H1 (cell line): ENCODE measurements at regions not wholly inside any gene's neighbourhood (a gene's known extent, or its start where the extent isn't known, plus 50 kb on each side); places are given as distances from the start of the nearest gene placed in this dataset.

Experiments
- CTCF ChIA-PET: fragments of 300-600 bp; sonication (Branson Sonifier 250); formaldehyde crosslinking; loops from one replicate; lab custom pipeline; 2021; ENCODE audit not compliant: partially characterized antibody; lab: Charles Lee
- POLR2A ChIA-PET: fragments of 300-600 bp; sonication (Branson Sonifier 250); formaldehyde crosslinking; loops from one replicate; lab custom pipeline; 2021; ENCODE audit warnings: inconsistent platforms; ENCODE audit not compliant: partially characterized antibody; lab: Charles Lee
- DNase-seq, 2 experiments: peaks; one replicate each; pipeline versions ENCODE4 v3.0.0 to v3.0.0-alpha.2; 2010 to 2022; ENCODE audit warnings: low spot score in 2 of 2, low read depth in 1 of 2, mixed read lengths in 1 of 2
- FAIRE-seq: peaks from 2 replicates; lab custom pipeline; 2011; peaks lifted over from hg19 to GRCh38; lab: Jason Lieb, UNC
- H2AFZ ChIP-seq: 2 replicates; pipeline ENCODE4 v1.8.1; 2012; ENCODE audit warnings: low read length, inconsistent platforms
- H2AK5ac ChIP-seq: 2 replicates; pipeline ENCODE4 v1.6.1; 2013; ENCODE audit warnings: low read depth, low read length
- H2BK120ac ChIP-seq: replicated peaks from 2 replicates; pipeline ENCODE3; 2013; ENCODE audit warnings: low read depth, low read length, inconsistent platforms
- H2BK12ac ChIP-seq: 2 replicates; pipeline ENCODE4 v1.6.1; 2013; ENCODE audit warnings: low read depth, low read length
- H2BK15ac ChIP-seq: 2 replicates; pipeline ENCODE4 v1.6.1; 2013; ENCODE audit warnings: low read length
- H2BK20ac ChIP-seq: 2 replicates; pipeline ENCODE4 v1.6.1; 2013; ENCODE audit warnings: low read length
- H2BK5ac ChIP-seq: 2 replicates; pipeline ENCODE4 v1.6.1; 2013; ENCODE audit warnings: low read depth, low read length
- H3K14ac ChIP-seq: 2 replicates; pipeline ENCODE4 v1.6.1; 2013; ENCODE audit warnings: inconsistent platforms; ENCODE audit not compliant: insufficient read length
- H3K18ac ChIP-seq: 2 replicates; pipeline ENCODE4 v1.6.1; 2013; ENCODE audit warnings: low read length; ENCODE audit errors: extremely low read depth
- H3K23ac ChIP-seq: 2 replicates; pipeline ENCODE4 v1.6.1; 2013; ENCODE audit warnings: inconsistent platforms; ENCODE audit not compliant: insufficient read length
- H3K23me2 ChIP-seq: 2 replicates; pipeline ENCODE4 v1.6.1; 2013; ENCODE audit warnings: low read depth, low read length
- H3K27ac ChIP-seq: 2 replicates; pipeline ENCODE4 v1.6.1; 2011; ENCODE audit warnings: low read depth, low read length, inconsistent platforms
- H3K27me3 ChIP-seq, 4 experiments: replicated peaks in 1 of 4; 1 replicate in 1 of 4; 2 replicates in 3 of 4; pipeline versions ENCODE4 v1.6.1 to v1.8.1; 2011 to 2013; ENCODE audit warnings: low read length in 3 of 4, mild to moderate bottlenecking in 3 of 4, inconsistent platforms in 2 of 4, mixed read lengths in 2 of 4, moderate library complexity in 1 of 4; ENCODE audit not compliant: control insufficient read depth in 3 of 4, insufficient read depth in 3 of 4; ENCODE audit errors: extremely low read depth in 1 of 4
- H3K36me3 ChIP-seq, 4 experiments: 2 replicates each; pipeline versions ENCODE4 v1.6.1 to v1.8.1; 2011 to 2013; ENCODE audit warnings: mild to moderate bottlenecking in 4 of 4, low read length in 3 of 4, moderate library complexity in 2 of 4, control low read depth in 1 of 4, inconsistent platforms in 1 of 4; ENCODE audit not compliant: insufficient read depth in 4 of 4, control insufficient read depth in 2 of 4
- H3K4ac ChIP-seq: replicated peaks from 2 replicates; pipeline ENCODE3; 2013; ENCODE audit warnings: low read length, low read depth, mixed read lengths, inconsistent platforms; ENCODE audit not compliant: insufficient read length
- H3K4me1 ChIP-seq, 4 experiments: replicated peaks in 1 of 4; 1 replicate in 1 of 4; 2 replicates in 3 of 4; pipeline versions ENCODE4 v1.6.1 to v1.8.1; 2011 to 2013; ENCODE audit warnings: low read length in 3 of 4, inconsistent platforms in 2 of 4, mixed read lengths in 1 of 4; ENCODE audit not compliant: insufficient read depth in 4 of 4, control insufficient read depth in 3 of 4
- H3K4me2 ChIP-seq, 2 experiments: 2 replicates each; pipeline versions ENCODE4 v1.6.1 to v1.8.1; 2011 to 2013; ENCODE audit warnings: low read depth in 2 of 2, low read length in 2 of 2, control low read depth in 1 of 2, inconsistent platforms in 1 of 2, mild to moderate bottlenecking in 1 of 2; ENCODE audit not compliant: insufficient read depth in 1 of 2
- H3K4me3 ChIP-seq, 4 experiments: fragments of 200-600, 300-600 bp in 1 of 4; sonication (generic), shearing (Covaris generic), sonication (Bioruptor Twin) in 1 of 4; 2 replicates each; pipeline versions ENCODE4 v1.5.1 to v1.8.1; 2011 to 2016; ENCODE audit warnings: low read length in 4 of 4, low read depth in 3 of 4, control low read depth in 2 of 4, inconsistent platforms in 2 of 4, mild to moderate bottlenecking in 2 of 4, mixed read lengths in 1 of 4, moderate library complexity in 1 of 4; ENCODE audit not compliant: insufficient read depth in 2 of 4; ENCODE audit errors: extremely low read depth in 1 of 4
- H3K56ac ChIP-seq: replicated peaks from 2 replicates; pipeline ENCODE3; 2013; ENCODE audit warnings: low read depth, mild to moderate bottlenecking, mixed read lengths, low read length, inconsistent platforms; ENCODE audit not compliant: insufficient read length
- H3K79me1 ChIP-seq: 2 replicates; pipeline ENCODE4 v1.6.1; 2013; ENCODE audit warnings: low read depth, low read length, control low read depth
- H3K79me2 ChIP-seq, 2 experiments: 2 replicates each; pipeline versions ENCODE4 v1.6.1 to v1.8.1; 2012 to 2013; ENCODE audit warnings: low read length in 2 of 2, mild to moderate bottlenecking in 2 of 2, inconsistent platforms in 1 of 2; ENCODE audit not compliant: insufficient read depth in 2 of 2, control insufficient read depth in 1 of 2
- H3K9ac ChIP-seq, 4 experiments: replicated peaks in 1 of 4; 1 replicate in 1 of 4; 2 replicates in 3 of 4; pipeline versions ENCODE4 v1.6.1 to v1.8.1; 2011 to 2013; ENCODE audit warnings: low read depth in 3 of 4, low read length in 3 of 4, control low read depth in 2 of 4, mild to moderate bottlenecking in 2 of 4, moderate library complexity in 2 of 4, inconsistent platforms in 1 of 4; ENCODE audit errors: extremely low read depth in 1 of 4
- H3K9me3 ChIP-seq, 2 experiments: 2 replicates each; pipeline versions ENCODE4 v1.6.1 to v1.8.1; 2012 to 2013; ENCODE audit warnings: mild to moderate bottlenecking in 2 of 2, moderate library complexity in 2 of 2, control low read depth in 1 of 2, inconsistent platforms in 1 of 2, low read depth in 1 of 2, low read length in 1 of 2, mixed read lengths in 1 of 2; ENCODE audit not compliant: insufficient read depth in 2 of 2
- H4K20me1 ChIP-seq, 2 experiments: replicated peaks in 1 of 2; 2 replicates each; pipeline versions ENCODE3 to v1.8.1; 2011 to 2013; ENCODE audit warnings: inconsistent platforms in 2 of 2, low read length in 2 of 2, mild to moderate bottlenecking in 1 of 2; ENCODE audit not compliant: insufficient read depth in 2 of 2, control insufficient read depth in 1 of 2
- H4K5ac ChIP-seq: 2 replicates; pipeline ENCODE4 v1.6.1; 2013; ENCODE audit warnings: low read length, low read depth, mixed read lengths, inconsistent platforms; ENCODE audit not compliant: insufficient read length
- H4K8ac ChIP-seq: 2 replicates; pipeline ENCODE4 v1.8.0; 2013; ENCODE audit warnings: mild to moderate bottlenecking, moderate library complexity, low read length, inconsistent platforms; ENCODE audit not compliant: insufficient read depth; ENCODE audit errors: extremely low read depth
- H4K91ac ChIP-seq: replicated peaks from 2 replicates; pipeline ENCODE3; 2013; ENCODE audit warnings: low read length, mixed read lengths, inconsistent platforms; ENCODE audit not compliant: insufficient read length
- BACH1 ChIP-seq: IDR thresholded peaks from 2 replicates; pipeline ENCODE4 v1.6.1; 2012; ENCODE audit warnings: low read length, improper control_type of control experiment
- CBX8 ChIP-seq: fragments of 300-800, 300-1000 bp; sonication (generic); IDR thresholded peaks from 2 replicates; pipeline ENCODE4 v1.7.1; 2016; ENCODE audit warnings: low read depth, low read length, borderline replicate concordance
- CEBPB ChIP-seq: IDR thresholded peaks from 2 replicates; pipeline ENCODE4 v1.6.1; 2012; ENCODE audit warnings: low read depth, low read length
- CHD2 ChIP-seq: IDR thresholded peaks from 2 replicates; pipeline ENCODE4 v1.6.1; 2012; ENCODE audit warnings: low read length, improper control_type of control experiment
- EZH2 ChIP-seq: fragments of 200-600 bp; sonication (generic); IDR thresholded peaks from 2 replicates; pipeline ENCODE4 v1.7.1; 2012; ENCODE audit warnings: low read depth, mild to moderate bottlenecking, moderate library complexity, low read length, inconsistent platforms; ENCODE audit not compliant: severe bottlenecking
- GABPA ChIP-seq: IDR thresholded peaks from 2 replicates; pipeline ENCODE4 v1.6.1; 2011; ENCODE audit warnings: mild to moderate bottlenecking, low read length, moderate library complexity, borderline replicate concordance; ENCODE audit not compliant: insufficient read depth
- KDM1A ChIP-seq: fragments of 200-600, 300-600 bp; sonication (generic); IDR thresholded peaks from 2 replicates; pipeline ENCODE4 v1.7.1; 2016; ENCODE audit warnings: mild to moderate bottlenecking, low read length, borderline replicate concordance
- PHF8 ChIP-seq: fragments of 200-600 bp; sonication (generic); conservative IDR thresholded peaks from 2 replicates; pipeline ENCODE4 v1.7.1; 2012; ENCODE audit warnings: low read depth, mild to moderate bottlenecking, inconsistent platforms, low read length, moderate library complexity
- SIX5 ChIP-seq: IDR thresholded peaks from 2 replicates; pipeline ENCODE4 v1.6.1; 2011; ENCODE audit warnings: mild to moderate bottlenecking, low read depth, low read length
- YY1 ChIP-seq: IDR thresholded peaks from 2 replicates; pipeline ENCODE4 v1.6.1; 2011; ENCODE audit warnings: low read depth, mild to moderate bottlenecking, low read length
- ZNF274 ChIP-seq: IDR thresholded peaks from 2 replicates; pipeline ENCODE4 v1.7.0; 2012; ENCODE audit warnings: low read length, borderline replicate concordance; ENCODE audit errors: extremely low read depth
- WGBS, 2 experiments: shearing (Covaris generic) in 1 of 2; methylation state at CpG; one replicate each; pipeline versions ENCODE4 v1.1.6 to v1.1.7; 2013 to 2015; ENCODE audit warnings: low lambda C conversion rate in 2 of 2, mixed read lengths in 2 of 2, inconsistent platforms in 1 of 2, low coverage in 1 of 2, missing lambda C conversion rate in 1 of 2; ENCODE audit not compliant: insufficient replicate concordance in 2 of 2, insufficient coverage in 1 of 2, insufficient read length in 1 of 2; ENCODE audit errors: extremely low coverage in 1 of 2, missing lambda C conversion rate in 1 of 2; 5-methylcytosine and 5-hydroxymethylcytosine counted together
- TF ChIP-seq, protein P1 (sequence below): IDR thresholded peaks from 2 replicates; pipeline ENCODE4 v1.6.1; 2012; ENCODE audit warnings: inconsistent platforms

DNA sequence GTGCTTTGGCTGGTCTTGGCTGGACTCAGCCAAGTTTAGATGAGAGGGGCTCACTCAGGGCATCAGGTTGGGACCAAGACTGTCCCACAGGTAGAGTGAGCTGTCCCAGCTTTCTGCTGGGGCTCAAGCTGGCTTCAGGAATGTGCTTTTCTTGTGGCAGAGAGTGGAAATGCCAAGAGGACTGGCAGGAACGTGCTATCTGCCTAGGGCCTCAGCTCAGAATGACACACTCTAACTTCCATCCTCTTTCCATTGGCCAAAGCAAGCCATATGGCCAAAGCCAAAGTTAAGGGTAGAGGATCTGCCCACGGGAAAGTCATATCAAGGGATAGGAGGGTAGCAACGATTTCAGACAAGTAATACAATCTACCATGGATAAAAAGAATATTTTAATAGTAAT, 178.8 kb downstream of the ABHD5 start:
- Histone ChIP-seq H2BK5ac (no peak overlapping the region), H3K4me1 (peaks cover 0 to 6% (median 1%) of the 10 kb centered on the region in 4 experiments; a peak in 4 of 7 replicates), H3K27ac (no peak overlapping the region), H2BK12ac (0 out of 2 replicates have a peak overlapping the region, but pooled peaks have one; percentile 68), H3K27me3 (no peaks in the 10 kb centered on the region; a peak in 1 of 7 replicates), H3K18ac (no peak overlapping the region), H3K23ac (no peak overlapping the region), H3K23me2 (no peaks in the 10 kb centered on the region), H3K36me3 (no peaks in the 10 kb centered on the region), H4K5ac (no peak overlapping the region), H2BK120ac (no peak overlapping the region), H3K4me3 (no peak overlapping the region), H3K79me1 (no peaks in the 10 kb centered on the region), H3K14ac (no peak overlapping the region), H2BK20ac (no peak overlapping the region), H2AFZ (no peak overlapping the region), H2BK15ac (0 out of 2 replicates have a peak overlapping the region, but pooled peaks have one; percentile 32), H4K20me1 (no peaks in the 10 kb centered on the region), H3K9me3 (peaks cover 0 to 4% of the 10 kb centered on the region in 2 experiments; a peak in 1 of 4 replicates), H3K4ac (no peak overlapping the region), H4K91ac (no peak overlapping the region), H2AK5ac (no peak overlapping the region), H3K4me2 (no peak overlapping the region), H4K8ac (no peak overlapping the region), H3K56ac (no peak overlapping the region), H3K79me2 (no peaks in the 10 kb centered on the region), H3K9ac (no peak overlapping the region)
- FAIRE-seq (no peak), DNase-seq (no peak)
- ChIA-PET POLR2A (no interaction called here), CTCF (interaction anchor here (0.6 to 8.7 kb wide), 9 partner anchors 9 to 367 kb away, joined by 3 to 88 read pairs (median 4); no protein-coding TSS in a partner anchor)
- WGBS, 2 experiments = 89% methylated on average over 3 of the region's 3 CpGs; no CpG with 5 or more reads in 1 of the 2 experiments
- TF ChIP-seq, protein P1, sequence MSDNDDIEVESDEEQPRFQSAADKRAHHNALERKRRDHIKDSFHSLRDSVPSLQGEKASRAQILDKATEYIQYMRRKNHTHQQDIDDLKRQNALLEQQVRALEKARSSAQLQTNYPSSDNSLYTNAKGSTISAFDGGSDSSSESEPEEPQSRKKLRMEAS = no peak
- TF ChIP-seq CHD2 (no peak), KDM1A (no peak), ZNF274 (no peak), CBX8 (no peak), YY1 (no peak), GABPA (no peak), BACH1 (no peak), EZH2 (no peak), PHF8 (no peak), CEBPB (no peak), SIX5 (no peak)
